Type B pancreatic cell (in vitro differentiated cells): ENCODE measurements at regions not wholly inside any gene's neighbourhood (a gene's known extent, or its start where the extent isn't known, plus 50 kb on each side); places are given as distances from the start of the nearest gene placed in this dataset.
"Not testable (repeated sequence)": the region's sequence is repeated elsewhere in the genome, so short reads cannot be mapped to it uniquely, and the experiment has no call there.

Source experiments
- DNase-seq: peaks from one replicate; pipeline ENCODE4 v3.0.0; 2021; ENCODE audit warnings: mixed read lengths; ENCODE audit not compliant: unreplicated experiment; ENCODE audit errors: extremely low spot score
- H3K27ac Mint-ChIP-seq: 2 replicates; pipeline ENCODE4 v1.8.0; 2021; ENCODE audit warnings: mild to moderate bottlenecking, mixed read lengths
- H3K27me3 Mint-ChIP-seq: 2 replicates; pipeline ENCODE4 v1.8.0; 2021; ENCODE audit warnings: mixed read lengths
- H3K36me3 Mint-ChIP-seq: 2 replicates; pipeline ENCODE4 v1.8.0; 2021; ENCODE audit warnings: mixed read lengths
- H3K4me1 Mint-ChIP-seq: one replicate; pipeline ENCODE4 v1.8.0; 2021; ENCODE audit warnings: mixed read lengths; ENCODE audit not compliant: unreplicated experiment
- H3K4me3 Mint-ChIP-seq: 2 replicates; pipeline ENCODE4 v1.8.0; 2021; ENCODE audit warnings: mild to moderate bottlenecking, mixed read lengths
- H3K9me3 Mint-ChIP-seq: 2 replicates; pipeline ENCODE4 v1.8.0; 2021; ENCODE audit warnings: mixed read lengths
- CTCF ChIP-seq: fragments of 200-600 bp; sonication (generic); conservative IDR thresholded peaks from 2 replicates; pipeline ENCODE4 v1.5.0; 2021; ENCODE audit warnings: antibody characterized with exemption, mild to moderate bottlenecking

GRCh38 chr5:92659246-92659645, 921.8 kb downstream of the NR2F1-AS1 start:
- Mint-ChIP-seq H3K36me3 (no peaks in the 10 kb centered on the region), H3K27ac (no peak overlapping the region), H3K27me3 (peaks cover 4% of the 10 kb centered on the region), H3K9me3 (no peaks in the 10 kb centered on the region), H3K4me1 (peaks cover 10% of the 10 kb centered on the region), H3K4me3 (no peak overlapping the region)
- DNase-seq, result no peak
- no peak for TF ChIP-seq CTCF

- H3K9me3 Mint-ChIP-seq, DNase-seq, H3K36me3 Mint-ChIP-seq, H3K27me3 Mint-ChIP-seq, H3K4me3 Mint-ChIP-seq, H3K27ac Mint-ChIP-seq, H3K4me1 Mint-ChIP-seq: not testable (repeated sequence)
These were observed 926.4 kb downstream of the NR2F1-AS1 start for GRCh38 chr5:92654601-92655000.

- no peak overlapping the region for H3K4me3 Mint-ChIP-seq
- TF ChIP-seq CTCF, result no peak
- peaks cover 3% of the 10 kb centered on the region for H3K27me3 Mint-ChIP-seq
- H3K27ac Mint-ChIP-seq, result no peak overlapping the region
- peaks cover 3% of the 10 kb centered on the region for H3K36me3 Mint-ChIP-seq
- peaks cover 5% of the 10 kb centered on the region for H3K4me1 Mint-ChIP-seq
- DNase-seq, result no peak
- no peaks in the 10 kb centered on the region for H3K9me3 Mint-ChIP-seq
These were observed 927.1 kb downstream of the NR2F1-AS1 start for GRCh38 chr5:92653730-92654461.

GRCh38 chr5:92652756-92653155, 928.3 kb downstream of the NR2F1-AS1 start:
- peaks cover 3% of the 10 kb centered on the region for H3K36me3 Mint-ChIP-seq
- no peaks in the 10 kb centered on the region for H3K9me3 Mint-ChIP-seq
- H3K27ac Mint-ChIP-seq, result no peak overlapping the region

GRCh38 chr5:92644266-92644886, 936.6 kb downstream of the NR2F1-AS1 start:
- Mint-ChIP-seq H3K4me3 (peak overlapping the region; percentile 11), H3K4me1 (peaks cover 30% of the 10 kb centered on the region), H3K36me3 (peaks cover 4% of the 10 kb centered on the region), H3K9me3 (peaks cover 6% of the 10 kb centered on the region), H3K27ac (peak overlapping the region; percentile 20), H3K27me3 (peaks cover 20% of the 10 kb centered on the region)
- no peak for DNase-seq
- peak; percentile 64 for TF ChIP-seq CTCF

More at GRCh38 chr5:92652756-92653155, 928.3 kb downstream of the NR2F1-AS1 start:
- DNase-seq, result no peak
- Mint-ChIP-seq H3K4me3 (no peak overlapping the region), H3K27me3 (peaks cover 3% of the 10 kb centered on the region), H3K4me1 (peaks cover 5% of the 10 kb centered on the region)
- TF ChIP-seq CTCF, result no peak
